Ishikawa (cell line): ENCODE measurements at regions not wholly inside any gene's neighbourhood (a gene's known extent, or its start where the extent isn't known, plus 50 kb on each side); places are given as distances from the start of the nearest gene placed in this dataset.

ENCODE experiments used
- CEBPB ChIP-seq: IDR thresholded peaks from 2 replicates; pipeline ENCODE4 v1.6.1; 2012
- EP300 ChIP-seq: IDR thresholded peaks from 2 replicates; pipeline ENCODE4 v1.6.1; 2012; ENCODE audit warnings: borderline replicate concordance
- TAF1 ChIP-seq: IDR thresholded peaks from 2 replicates; pipeline ENCODE4 v1.6.1; 2012; ENCODE audit warnings: low read depth, mild to moderate bottlenecking
- TCF12 ChIP-seq: IDR thresholded peaks from 2 replicates; pipeline ENCODE4 v1.6.1; 2012; ENCODE audit warnings: low read depth
- TEAD4 ChIP-seq: IDR thresholded peaks from 2 replicates; pipeline ENCODE4 v1.6.1; 2012
- YY1 ChIP-seq: IDR thresholded peaks from 2 replicates; pipeline ENCODE4 v1.6.1; 2012; ENCODE audit warnings: low read depth
- ZBTB7A ChIP-seq: IDR thresholded peaks from 2 replicates; pipeline ENCODE4 v1.6.1; 2012; ENCODE audit warnings: low read depth
- TF ChIP-seq, protein P1 (sequence below): IDR thresholded peaks from 2 replicates; pipeline ENCODE4 v1.6.1; 2012
- TF ChIP-seq, protein P2 (sequence below): IDR thresholded peaks from 2 replicates; pipeline ENCODE4 v1.6.1; 2012; ENCODE audit warnings: low read depth, mild to moderate bottlenecking

GRCh38 chr3:187856555-187856954, 111.3 kb upstream of the BCL6 start:
- TF ChIP-seq, protein P1, sequence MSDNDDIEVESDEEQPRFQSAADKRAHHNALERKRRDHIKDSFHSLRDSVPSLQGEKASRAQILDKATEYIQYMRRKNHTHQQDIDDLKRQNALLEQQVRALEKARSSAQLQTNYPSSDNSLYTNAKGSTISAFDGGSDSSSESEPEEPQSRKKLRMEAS, result no peak
- no peak for TF ChIP-seq TEAD4
- TF ChIP-seq TAF1, result no peak
- TF ChIP-seq ZBTB7A, result no peak
- TF ChIP-seq TCF12, result no peak
- TF ChIP-seq, protein P2, sequence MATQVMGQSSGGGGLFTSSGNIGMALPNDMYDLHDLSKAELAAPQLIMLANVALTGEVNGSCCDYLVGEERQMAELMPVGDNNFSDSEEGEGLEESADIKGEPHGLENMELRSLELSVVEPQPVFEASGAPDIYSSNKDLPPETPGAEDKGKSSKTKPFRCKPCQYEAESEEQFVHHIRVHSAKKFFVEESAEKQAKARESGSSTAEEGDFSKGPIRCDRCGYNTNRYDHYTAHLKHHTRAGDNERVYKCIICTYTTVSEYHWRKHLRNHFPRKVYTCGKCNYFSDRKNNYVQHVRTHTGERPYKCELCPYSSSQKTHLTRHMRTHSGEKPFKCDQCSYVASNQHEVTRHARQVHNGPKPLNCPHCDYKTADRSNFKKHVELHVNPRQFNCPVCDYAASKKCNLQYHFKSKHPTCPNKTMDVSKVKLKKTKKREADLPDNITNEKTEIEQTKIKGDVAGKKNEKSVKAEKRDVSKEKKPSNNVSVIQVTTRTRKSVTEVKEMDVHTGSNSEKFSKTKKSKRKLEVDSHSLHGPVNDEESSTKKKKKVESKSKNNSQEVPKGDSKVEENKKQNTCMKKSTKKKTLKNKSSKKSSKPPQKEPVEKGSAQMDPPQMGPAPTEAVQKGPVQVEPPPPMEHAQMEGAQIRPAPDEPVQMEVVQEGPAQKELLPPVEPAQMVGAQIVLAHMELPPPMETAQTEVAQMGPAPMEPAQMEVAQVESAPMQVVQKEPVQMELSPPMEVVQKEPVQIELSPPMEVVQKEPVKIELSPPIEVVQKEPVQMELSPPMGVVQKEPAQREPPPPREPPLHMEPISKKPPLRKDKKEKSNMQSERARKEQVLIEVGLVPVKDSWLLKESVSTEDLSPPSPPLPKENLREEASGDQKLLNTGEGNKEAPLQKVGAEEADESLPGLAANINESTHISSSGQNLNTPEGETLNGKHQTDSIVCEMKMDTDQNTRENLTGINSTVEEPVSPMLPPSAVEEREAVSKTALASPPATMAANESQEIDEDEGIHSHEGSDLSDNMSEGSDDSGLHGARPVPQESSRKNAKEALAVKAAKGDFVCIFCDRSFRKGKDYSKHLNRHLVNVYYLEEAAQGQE, result no peak
- TF ChIP-seq YY1, result no peak
- no peak for TF ChIP-seq EP300
- TF ChIP-seq CEBPB, result no peak
